Mucosa of gallbladder (tissue), 1 donor: ENCODE measurements at regions not wholly inside any gene's neighbourhood (a gene's known extent, or its start where the extent isn't known, plus 50 kb on each side); places are given as distances from the start of the nearest gene placed in this dataset.

Experiments used
- DNase-seq: peaks from one replicate; pipeline ENCODE4 v3.0.0-alpha.2; 2020; ENCODE audit warnings: low spot score
- donor health status: DM: no; HTN: no; CAD: no.

- no peak for DNase-seq
These were observed 83.6 kb upstream of the TMEM106B start for GRCh38 chr7:12127455-12127854.

GRCh38 chr7:12130609-12131008 is 80.5 kb upstream of the TMEM106B start:
- DNase-seq = no peak

DNA sequence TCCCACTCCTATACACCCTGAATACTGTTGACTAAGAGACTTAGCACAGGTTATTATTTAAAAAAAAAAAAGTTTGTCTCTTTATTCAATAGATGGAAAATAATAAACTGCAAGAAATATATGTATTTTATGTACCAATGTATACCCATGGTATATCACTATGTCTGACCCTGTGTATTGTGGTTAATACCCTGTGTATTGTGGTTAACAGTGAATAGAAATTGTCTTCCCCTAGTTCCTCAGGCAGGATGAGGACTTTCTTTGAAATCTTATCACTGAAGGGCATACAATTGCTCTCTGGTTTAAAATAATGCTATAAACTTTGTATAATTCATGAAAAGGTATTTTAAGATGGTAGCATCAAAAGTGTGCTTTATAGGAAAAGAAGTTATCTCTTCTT is 80.0 kb upstream of the TMEM106B start:
- DNase-seq = no peak

GRCh38 chr7:12133865-12134264 is 77.2 kb upstream of the TMEM106B start:
- DNase-seq = no peak

DNA sequence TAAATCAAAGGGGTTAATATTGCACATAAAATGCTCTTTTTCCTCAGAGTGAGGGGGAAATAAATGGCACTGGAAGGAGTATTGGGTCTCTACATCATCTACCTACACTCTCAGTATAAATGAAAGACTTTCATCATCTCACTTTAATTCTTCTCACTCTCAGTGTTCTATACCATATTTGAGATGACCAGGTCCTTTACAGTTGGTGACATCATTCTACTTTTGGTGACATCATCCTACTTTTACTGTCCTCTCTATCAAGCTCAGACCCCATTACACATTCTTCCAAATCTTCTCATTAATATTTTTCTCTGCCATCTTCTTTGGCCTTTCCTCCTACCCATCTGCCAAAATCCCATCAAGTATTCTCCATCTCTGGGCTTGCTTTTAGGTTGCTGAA is 74.6 kb upstream of the TMEM106B start:
- no peak for DNase-seq

- DNase-seq = no peak
These were observed 73.8 kb upstream of the TMEM106B start for GRCh38 chr7:12137283-12137682.

DNA sequence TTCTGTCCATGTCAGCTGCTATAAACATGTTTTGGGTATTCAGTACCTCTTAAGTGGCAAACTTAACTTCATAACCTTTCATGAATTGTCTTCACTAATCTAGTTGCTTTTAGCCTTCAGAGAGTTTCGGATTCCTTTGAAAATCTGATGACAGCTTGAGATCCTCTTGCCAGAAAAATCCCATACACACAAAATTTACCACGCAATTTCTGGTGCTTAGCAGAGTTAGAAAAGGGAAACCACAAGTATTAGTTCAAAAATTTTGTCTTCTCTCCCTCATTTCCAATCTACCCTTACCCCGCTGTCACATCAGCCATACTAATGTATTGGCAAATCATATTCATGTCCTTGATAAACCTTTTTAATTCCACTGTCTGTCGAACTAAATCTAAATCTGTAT is 72.7 kb upstream of the TMEM106B start:
- DNase-seq = no peak

DNA sequence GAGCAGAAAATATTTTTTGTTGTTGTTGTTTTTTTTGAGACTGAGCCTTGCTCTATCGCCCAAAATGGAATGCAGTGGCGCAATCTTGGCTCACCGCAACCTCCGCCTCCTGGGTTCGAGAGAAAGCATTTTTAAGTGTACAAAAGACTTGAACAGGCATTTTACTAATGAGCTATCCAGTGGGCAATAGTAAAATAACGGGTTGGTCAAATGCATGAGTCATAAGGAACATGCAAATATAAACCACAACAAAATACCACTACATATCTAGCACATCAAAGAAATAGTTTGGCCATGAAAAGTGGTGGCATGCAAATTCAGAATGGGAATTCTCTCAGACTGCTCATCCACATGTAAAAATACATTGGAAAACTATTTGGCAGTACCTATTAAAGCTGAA is 71.7 kb upstream of the TMEM106B start:
- DNase-seq = no peak

DNA sequence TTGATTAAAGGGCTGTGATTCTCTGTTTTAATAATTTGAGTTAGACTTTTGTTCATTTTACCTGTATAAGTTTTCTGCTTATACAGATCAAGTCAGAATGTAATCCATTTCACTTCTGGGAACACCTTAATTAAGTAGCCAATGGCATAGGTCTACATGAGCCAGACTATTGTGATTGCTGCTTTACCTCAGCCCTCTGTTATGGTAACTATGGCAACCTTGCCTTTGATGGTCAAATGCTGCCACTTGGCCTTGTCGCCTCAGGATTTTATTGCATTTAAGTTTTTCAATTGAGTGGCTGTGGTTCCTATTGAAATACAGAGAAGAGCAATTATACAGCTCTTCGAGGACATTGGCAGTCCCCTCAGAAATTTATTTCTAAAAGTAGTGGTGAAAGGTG is 64.3 kb upstream of the TMEM106B start:
- DNase-seq = no peak

GRCh38 chr7:12152196-12152918 is 58.7 kb upstream of the TMEM106B start:
- no peak for DNase-seq

GRCh38 chr7:12154119-12154518 is 57.0 kb upstream of the TMEM106B start:
- DNase-seq = no peak

GRCh38 chr7:12157517-12157916 is 53.6 kb upstream of the TMEM106B start:
- DNase-seq = no peak

DNA sequence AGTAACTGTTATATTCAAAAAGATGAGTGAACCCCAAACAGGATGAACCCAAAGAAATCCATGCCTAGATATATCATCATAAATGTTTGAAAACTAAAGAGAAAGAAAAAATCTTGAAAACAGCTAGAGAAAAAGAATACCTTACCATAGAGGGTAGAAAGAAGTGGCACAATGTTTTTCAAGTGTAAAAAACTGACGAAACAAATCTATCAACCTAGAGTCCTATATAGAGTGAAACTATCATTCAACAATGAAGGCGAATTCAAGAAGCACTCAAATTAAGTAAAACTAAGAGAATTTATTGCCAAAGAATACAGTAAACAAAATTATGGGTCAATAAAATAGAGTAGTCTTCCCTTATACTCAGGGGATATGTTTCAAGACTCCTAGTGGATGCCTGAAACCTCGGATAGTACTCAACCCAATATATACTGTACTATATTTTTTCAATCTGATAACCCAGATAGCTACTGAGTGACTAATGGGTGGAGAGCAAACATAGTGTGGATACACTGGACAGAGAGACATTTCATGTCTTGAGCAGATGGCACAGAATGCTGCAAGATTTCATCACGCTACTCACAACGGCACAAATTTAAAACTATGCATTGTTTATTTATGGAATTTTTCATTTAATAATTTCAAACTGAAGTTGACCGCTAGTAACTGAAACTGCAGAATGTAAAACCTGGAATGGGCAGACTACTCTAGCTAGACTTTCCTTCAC is 52.6 kb upstream of the TMEM106B start:
- DNase-seq = no peak

DNA sequence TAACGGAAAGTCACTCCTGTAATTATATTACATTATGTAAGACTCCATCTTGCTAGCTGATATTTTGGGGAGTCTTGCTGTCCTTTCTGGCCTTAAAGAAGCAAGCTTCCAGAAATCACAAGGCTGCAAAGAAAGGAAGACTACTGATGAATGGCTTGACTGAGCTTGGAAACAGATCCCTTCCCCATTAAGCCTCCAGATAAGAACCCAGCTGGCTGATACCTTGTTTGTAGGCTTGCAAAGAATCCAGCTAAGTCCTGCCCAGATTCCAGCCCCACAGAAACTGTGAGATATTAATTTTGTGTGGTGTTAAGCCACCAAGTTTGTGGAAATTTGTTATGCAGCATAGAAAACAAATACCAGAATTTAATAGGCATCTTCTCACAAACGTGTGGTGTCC is 49.9 kb upstream of the TMEM106B start:
- no peak for DNase-seq
